HepG2 (cell line): ENCODE measurements at regions not wholly inside any gene's neighbourhood (a gene's known extent, or its start where the extent isn't known, plus 50 kb on each side); places are given as distances from the start of the nearest gene placed in this dataset.

Experiments
- ATAC-seq: fragments of 200-7000 bp; cut with Tn5 transposase; 3 replicates; pipeline ENCODE4 v1.9.1; 2020; ENCODE audit warnings: mild to moderate bottlenecking, moderate library complexity
- BruUV-seq: library from RNA; stranded (reverse); fragments of 400-500 nt; replicated peaks from 2 replicates; lab custom pipeline; 2021; lab: Mats Ljungman, UMichigan
- CTCF ChIA-PET: fragments of 300-600 bp; formaldehyde crosslinking; extraction: SDS; loops from one replicate; lab custom pipeline; 2021; ENCODE audit warnings: low total read pairs, inconsistent platforms, low intra/inter-chr PET ratio; lab: Yijun Ruan, JAX
- POLR2A ChIA-PET: fragments of 350-600 bp; sonication (Branson Sonifier 250); formaldehyde crosslinking; loops from one replicate; lab custom pipeline; 2020; ENCODE audit warnings: antibody characterized with exemption, inconsistent platforms; lab: Yijun Ruan, JAX
- DNase-seq: peaks from one replicate; pipeline ENCODE4 v3.0.0-alpha.2; 2015; ENCODE audit warnings: low spot score
- FAIRE-seq: peaks from 3 replicates; lab custom pipeline; 2011; peaks lifted over from hg19 to GRCh38; lab: Jason Lieb, UNC
- H2AFZ ChIP-seq: one replicate; pipeline ENCODE4 v1.6.1; 2011; ENCODE audit warnings: low read length, inconsistent platforms
- H3K27ac ChIP-seq: fragments of 300-600 bp; 3 replicates; pipeline ENCODE4 v1.8.0; 2011; ENCODE audit warnings: mixed run types, mild to moderate bottlenecking, mixed read lengths, low read length, inconsistent platforms; ENCODE audit not compliant: insufficient read depth; ENCODE audit errors: extremely low read length
- H3K27me3 ChIP-seq, 2 experiments: fragments of 200-600 bp in 1 of 2; 2 replicates in 1 of 2; 3 replicates in 1 of 2; pipeline versions ENCODE4 v1.6.0 to v1.8.0; 2011; ENCODE audit warnings: low read length in 2 of 2, mild to moderate bottlenecking in 2 of 2, moderate library complexity in 2 of 2, inconsistent platforms in 1 of 2; ENCODE audit not compliant: insufficient read depth in 2 of 2, control insufficient read depth in 1 of 2
- H3K36me3 ChIP-seq, 2 experiments: fragments of 200-600 bp in 1 of 2; replicated peaks in 1 of 2; 2 replicates in 1 of 2; 3 replicates in 1 of 2; pipeline versions ENCODE4 v1.5.1 to v1.8.0; 2011; ENCODE audit warnings: low read length in 2 of 2, inconsistent platforms in 1 of 2; ENCODE audit not compliant: insufficient read depth in 2 of 2, control insufficient read depth in 1 of 2
- H3K4me1 ChIP-seq: 2 replicates; pipeline ENCODE4 v1.5.1; 2012; ENCODE audit warnings: low read length, inconsistent platforms; ENCODE audit not compliant: insufficient read depth
- H3K4me2 ChIP-seq: 2 replicates; pipeline ENCODE4 v1.6.0; 2011; ENCODE audit warnings: low read depth, low read length, inconsistent platforms
- H3K4me3 ChIP-seq, 3 experiments: fragments of 200-600 bp in 1 of 3; sonication (generic), shearing (Covaris generic) in 1 of 3; replicated peaks in 1 of 3; 2 replicates each; pipeline ENCODE4 v1.5.1; 2011 to 2016; ENCODE audit warnings: low read length in 3 of 3, inconsistent platforms in 2 of 3, low read depth in 2 of 3, mild to moderate bottlenecking in 2 of 3, control low read depth in 1 of 3, mixed read lengths in 1 of 3; ENCODE audit not compliant: insufficient read depth in 1 of 3
- H3K79me2 ChIP-seq: one replicate; pipeline ENCODE4 v1.6.1; 2011; ENCODE audit warnings: low read length, inconsistent platforms; ENCODE audit not compliant: insufficient read depth
- H3K9ac ChIP-seq: 2 replicates; pipeline ENCODE4 v1.6.0; 2011; ENCODE audit warnings: mild to moderate bottlenecking, low read depth, low read length, inconsistent platforms; ENCODE audit not compliant: insufficient read depth
- H3K9me3 ChIP-seq: 2 replicates; pipeline ENCODE4 v1.5.1; 2012; ENCODE audit warnings: mild to moderate bottlenecking, low read length
- H4K20me1 ChIP-seq: 2 replicates; pipeline ENCODE4 v1.6.0; 2011; ENCODE audit warnings: inconsistent platforms, mild to moderate bottlenecking, low read length, moderate library complexity; ENCODE audit not compliant: insufficient read depth
- HNRNPUL1 ChIP-seq: fragments of 200-400 bp; formaldehyde crosslinking; IDR thresholded peaks from 2 replicates; pipeline ENCODE4 v1.6.1; 2017; ENCODE audit warnings: low read depth, mild to moderate bottlenecking, low read length, moderate library complexity
- KAT8 ChIP-seq: IDR thresholded peaks from 2 replicates; pipeline ENCODE4 v1.6.1; 2016; ENCODE audit warnings: missing genetic modification reagents, missing compliant biosample characterization
- NBN ChIP-seq: fragments of 450-650 bp; conservative IDR thresholded peaks from 2 replicates; pipeline ENCODE4 v1.6.1; 2017
- REL ChIP-seq: sonication (generic); formaldehyde crosslinking; conservative IDR thresholded peaks from 2 replicates; pipeline ENCODE4 v1.8.0; 2022; ENCODE audit warnings: mild to moderate bottlenecking, missing genetic modification reagents, moderate library complexity
- WIZ ChIP-seq: sonication (generic); formaldehyde crosslinking; IDR thresholded peaks from 2 replicates; pipeline ENCODE4 v1.5.1; 2020; ENCODE audit warnings: mild to moderate bottlenecking, missing genetic modification reagents
- ZNF3 ChIP-seq: IDR thresholded peaks from 2 replicates; pipeline ENCODE4 v1.7.0; 2017; ENCODE audit warnings: inconsistent platforms
- ZNF383 ChIP-seq: sonication (generic); formaldehyde crosslinking; IDR thresholded peaks from 2 replicates; pipeline ENCODE4 v1.4.0; 2020; ENCODE audit warnings: missing genetic modification reagents, mild to moderate bottlenecking, borderline replicate concordance
- ZNF503 ChIP-seq: sonication (generic); formaldehyde crosslinking; IDR thresholded peaks from 2 replicates; pipeline ENCODE4 v1.4.0; 2020; ENCODE audit warnings: missing genetic modification reagents
- ZNF83 ChIP-seq: sonication (generic); formaldehyde crosslinking; IDR thresholded peaks from 2 replicates; pipeline ENCODE4 v1.4.0; 2020; ENCODE audit warnings: missing genetic modification reagents, mild to moderate bottlenecking, borderline replicate concordance
- ZNF841 ChIP-seq: sonication (generic); formaldehyde crosslinking; IDR thresholded peaks from 2 replicates; pipeline ENCODE4 v1.8.1; 2023; ENCODE audit warnings: missing genetic modification reagents, borderline replicate concordance
- WGBS: methylation state at CpG from one replicate; pipeline ENCODE4 v1.1.6; 2017; ENCODE audit warnings: low lambda C conversion rate; 5-methylcytosine and 5-hydroxymethylcytosine counted together
- in situ Hi-C: cut with HindIII; loops from 2 replicates; pipeline ENCODE4 v1.10.0; 2017; ENCODE audit warnings: low pct_unique_long_range_greater_than_20kb; ENCODE audit not compliant: extremely low pct_ligation_motif_present
- intact Hi-C: fragments of 100-400 bp; cut with micrococcal nuclease; formaldehyde crosslinking; loops from one replicate; pipeline ENCODE4 v1.10.0; 2022; ENCODE audit not compliant: unreplicated experiment
- TF ChIP-seq, protein P1 (sequence below): sonication (generic); formaldehyde crosslinking; IDR thresholded peaks from 2 replicates; pipeline ENCODE4 v1.4.0; 2020; ENCODE audit warnings: missing genetic modification reagents
- TF ChIP-seq, protein P2 (sequence below): sonication (generic); formaldehyde crosslinking; IDR thresholded peaks from 2 replicates; pipeline ENCODE4 v1.4.0; 2020; ENCODE audit warnings: missing genetic modification reagents, borderline replicate concordance
- TF ChIP-seq, protein P3 (sequence below): sonication (generic); formaldehyde crosslinking; IDR thresholded peaks from 2 replicates; pipeline ENCODE4 v1.4.0; 2020; ENCODE audit warnings: missing genetic modification reagents

DNA sequence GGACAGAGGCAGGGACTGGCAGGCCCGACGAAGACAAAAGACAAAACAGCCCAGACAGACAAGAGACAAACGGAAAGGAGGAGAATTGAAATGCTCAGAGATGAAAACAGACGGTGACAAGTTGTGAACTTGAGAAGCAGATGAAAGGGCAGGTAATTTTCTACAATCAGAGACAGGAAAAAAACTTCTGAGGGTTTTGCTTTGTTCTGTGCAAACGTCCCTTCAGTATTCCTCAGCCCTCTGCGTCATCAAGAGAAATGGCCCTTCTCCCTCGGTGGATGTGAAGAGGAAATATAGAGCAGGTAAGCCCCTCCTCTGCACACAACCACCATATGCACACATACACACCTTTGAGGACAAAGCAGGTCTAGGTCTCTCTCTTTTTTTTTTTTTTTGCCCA, 206.6 kb downstream of the UACA start:
- Histone ChIP-seq H2AFZ (no peak overlapping the region), H3K4me1 (no peaks in the 10 kb centered on the region), H3K27me3 (peaks cover 1 to 7% of the 10 kb centered on the region in 2 experiments; a peak in 2 of 5 replicates), H3K4me3 (no peak overlapping the region), H3K9me3 (no peaks in the 10 kb centered on the region), H3K4me2 (no peak overlapping the region)
- ATAC-seq (no peak), FAIRE-seq (no peak), DNase-seq (no peak)
- ChIA-PET POLR2A (no interaction called here), CTCF (no interaction called here)
- intact Hi-C loops, result no loop called here
- WGBS, result 16% methylated on average over 7 of the region's 7 CpGs
- no peak for TF ChIP-seq ZNF841 (CRISPR knock-in tag)
- no peak for TF ChIP-seq ZNF83 (CRISPR knock-in tag)
- TF ChIP-seq ZNF383 (CRISPR knock-in tag), result no peak
- TF ChIP-seq, protein P1, sequence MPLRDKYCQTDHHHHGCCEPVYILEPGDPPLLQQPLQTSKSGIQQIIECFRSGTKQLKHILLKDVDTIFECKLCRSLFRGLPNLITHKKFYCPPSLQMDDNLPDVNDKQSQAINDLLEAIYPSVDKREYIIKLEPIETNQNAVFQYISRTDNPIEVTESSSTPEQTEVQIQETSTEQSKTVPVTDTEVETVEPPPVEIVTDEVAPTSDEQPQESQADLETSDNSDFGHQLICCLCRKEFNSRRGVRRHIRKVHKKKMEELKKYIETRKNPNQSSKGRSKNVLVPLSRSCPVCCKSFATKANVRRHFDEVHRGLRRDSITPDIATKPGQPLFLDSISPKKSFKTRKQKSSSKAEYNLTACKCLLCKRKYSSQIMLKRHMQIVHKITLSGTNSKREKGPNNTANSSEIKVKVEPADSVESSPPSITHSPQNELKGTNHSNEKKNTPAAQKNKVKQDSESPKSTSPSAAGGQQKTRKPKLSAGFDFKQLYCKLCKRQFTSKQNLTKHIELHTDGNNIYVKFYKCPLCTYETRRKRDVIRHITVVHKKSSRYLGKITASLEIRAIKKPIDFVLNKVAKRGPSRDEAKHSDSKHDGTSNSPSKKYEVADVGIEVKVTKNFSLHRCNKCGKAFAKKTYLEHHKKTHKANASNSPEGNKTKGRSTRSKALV (CRISPR knock-in tag), result no peak
- TF ChIP-seq, protein P2, sequence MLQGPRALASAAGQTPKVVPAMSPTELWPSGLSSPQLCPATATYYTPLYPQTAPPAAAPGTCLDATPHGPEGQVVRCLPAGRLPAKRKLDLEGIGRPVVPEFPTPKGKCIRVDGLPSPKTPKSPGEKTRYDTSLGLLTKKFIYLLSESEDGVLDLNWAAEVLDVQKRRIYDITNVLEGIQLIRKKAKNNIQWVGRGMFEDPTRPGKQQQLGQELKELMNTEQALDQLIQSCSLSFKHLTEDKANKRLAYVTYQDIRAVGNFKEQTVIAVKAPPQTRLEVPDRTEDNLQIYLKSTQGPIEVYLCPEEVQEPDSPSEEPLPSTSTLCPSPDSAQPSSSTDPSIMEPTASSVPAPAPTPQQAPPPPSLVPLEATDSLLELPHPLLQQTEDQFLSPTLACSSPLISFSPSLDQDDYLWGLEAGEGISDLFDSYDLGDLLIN (CRISPR knock-in tag), result no peak
- TF ChIP-seq WIZ, result no peak
- no peak for TF ChIP-seq REL (CRISPR knock-in tag)
- TF ChIP-seq, protein P3, sequence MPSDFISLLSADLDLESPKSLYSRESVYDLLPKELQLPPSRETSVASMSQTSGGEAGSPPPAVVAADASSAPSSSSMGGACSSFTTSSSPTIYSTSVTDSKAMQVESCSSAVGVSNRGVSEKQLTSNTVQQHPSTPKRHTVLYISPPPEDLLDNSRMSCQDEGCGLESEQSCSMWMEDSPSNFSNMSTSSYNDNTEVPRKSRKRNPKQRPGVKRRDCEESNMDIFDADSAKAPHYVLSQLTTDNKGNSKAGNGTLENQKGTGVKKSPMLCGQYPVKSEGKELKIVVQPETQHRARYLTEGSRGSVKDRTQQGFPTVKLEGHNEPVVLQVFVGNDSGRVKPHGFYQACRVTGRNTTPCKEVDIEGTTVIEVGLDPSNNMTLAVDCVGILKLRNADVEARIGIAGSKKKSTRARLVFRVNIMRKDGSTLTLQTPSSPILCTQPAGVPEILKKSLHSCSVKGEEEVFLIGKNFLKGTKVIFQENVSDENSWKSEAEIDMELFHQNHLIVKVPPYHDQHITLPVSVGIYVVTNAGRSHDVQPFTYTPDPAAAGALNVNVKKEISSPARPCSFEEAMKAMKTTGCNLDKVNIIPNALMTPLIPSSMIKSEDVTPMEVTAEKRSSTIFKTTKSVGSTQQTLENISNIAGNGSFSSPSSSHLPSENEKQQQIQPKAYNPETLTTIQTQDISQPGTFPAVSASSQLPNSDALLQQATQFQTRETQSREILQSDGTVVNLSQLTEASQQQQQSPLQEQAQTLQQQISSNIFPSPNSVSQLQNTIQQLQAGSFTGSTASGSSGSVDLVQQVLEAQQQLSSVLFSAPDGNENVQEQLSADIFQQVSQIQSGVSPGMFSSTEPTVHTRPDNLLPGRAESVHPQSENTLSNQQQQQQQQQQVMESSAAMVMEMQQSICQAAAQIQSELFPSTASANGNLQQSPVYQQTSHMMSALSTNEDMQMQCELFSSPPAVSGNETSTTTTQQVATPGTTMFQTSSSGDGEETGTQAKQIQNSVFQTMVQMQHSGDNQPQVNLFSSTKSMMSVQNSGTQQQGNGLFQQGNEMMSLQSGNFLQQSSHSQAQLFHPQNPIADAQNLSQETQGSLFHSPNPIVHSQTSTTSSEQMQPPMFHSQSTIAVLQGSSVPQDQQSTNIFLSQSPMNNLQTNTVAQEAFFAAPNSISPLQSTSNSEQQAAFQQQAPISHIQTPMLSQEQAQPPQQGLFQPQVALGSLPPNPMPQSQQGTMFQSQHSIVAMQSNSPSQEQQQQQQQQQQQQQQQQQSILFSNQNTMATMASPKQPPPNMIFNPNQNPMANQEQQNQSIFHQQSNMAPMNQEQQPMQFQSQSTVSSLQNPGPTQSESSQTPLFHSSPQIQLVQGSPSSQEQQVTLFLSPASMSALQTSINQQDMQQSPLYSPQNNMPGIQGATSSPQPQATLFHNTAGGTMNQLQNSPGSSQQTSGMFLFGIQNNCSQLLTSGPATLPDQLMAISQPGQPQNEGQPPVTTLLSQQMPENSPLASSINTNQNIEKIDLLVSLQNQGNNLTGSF, result no peak
- TF ChIP-seq HNRNPUL1, result no peak
- TF ChIP-seq KAT8 (CRISPR knock-in tag), result no peak
- no peak for TF ChIP-seq NBN
- no peak for TF ChIP-seq ZNF503 (CRISPR knock-in tag)
- no peak for TF ChIP-seq ZNF3 (CRISPR knock-in tag)
- TF ChIP-seq, all 625 proteins: peak for 0
- Histone ChIP-seq H4K20me1 (no peaks in the 10 kb centered on the region), H3K79me2 (no peaks in the 10 kb centered on the region), H3K9ac (no peak overlapping the region), H3K27ac (no peak overlapping the region), H3K36me3 (no peaks in the 10 kb centered on the region)
- BruUV-seq, result no TSS peak
- in situ Hi-C loops, result no loop called here
